Endothelial cell (in vitro differentiated cells): ENCODE measurements at regions not wholly inside any gene's neighbourhood (a gene's known extent, or its start where the extent isn't known, plus 50 kb on each side); places are given as distances from the start of the nearest gene placed in this dataset.

Experiments
- DNase-seq: peaks from one replicate; pipeline ENCODE4 v3.0.0; 2021; ENCODE audit warnings: low spot score
- H3K27ac Mint-ChIP-seq: one replicate; pipeline ENCODE4 v1.8.0; 2021; ENCODE audit warnings: mixed read lengths, inconsistent platforms; ENCODE audit not compliant: unreplicated experiment
- H3K27me3 Mint-ChIP-seq: one replicate; pipeline ENCODE4 v1.8.0; 2021; ENCODE audit warnings: mild to moderate bottlenecking, moderate library complexity, mixed read lengths, inconsistent platforms; ENCODE audit not compliant: unreplicated experiment
- H3K36me3 Mint-ChIP-seq: one replicate; pipeline ENCODE4 v1.8.0; 2021; ENCODE audit warnings: mild to moderate bottlenecking, low read depth, mixed read lengths, inconsistent platforms; ENCODE audit not compliant: unreplicated experiment
- H3K4me1 Mint-ChIP-seq: one replicate; pipeline ENCODE4 v1.8.0; 2021; ENCODE audit warnings: mild to moderate bottlenecking, mixed read lengths, inconsistent platforms; ENCODE audit not compliant: unreplicated experiment
- H3K4me3 Mint-ChIP-seq: one replicate; pipeline ENCODE4 v1.8.0; 2021; ENCODE audit warnings: mild to moderate bottlenecking, mixed read lengths, inconsistent platforms; ENCODE audit not compliant: unreplicated experiment
- H3K9me3 Mint-ChIP-seq: one replicate; pipeline ENCODE4 v1.8.0; 2021; ENCODE audit warnings: mixed read lengths, inconsistent platforms; ENCODE audit not compliant: unreplicated experiment
- CTCF ChIP-seq: fragments of 200-600 bp; sonication (generic); IDR thresholded peaks from one replicate; pipeline ENCODE4 v1.5.0; 2021; ENCODE audit warnings: antibody characterized with exemption; ENCODE audit not compliant: unreplicated experiment

DNA sequence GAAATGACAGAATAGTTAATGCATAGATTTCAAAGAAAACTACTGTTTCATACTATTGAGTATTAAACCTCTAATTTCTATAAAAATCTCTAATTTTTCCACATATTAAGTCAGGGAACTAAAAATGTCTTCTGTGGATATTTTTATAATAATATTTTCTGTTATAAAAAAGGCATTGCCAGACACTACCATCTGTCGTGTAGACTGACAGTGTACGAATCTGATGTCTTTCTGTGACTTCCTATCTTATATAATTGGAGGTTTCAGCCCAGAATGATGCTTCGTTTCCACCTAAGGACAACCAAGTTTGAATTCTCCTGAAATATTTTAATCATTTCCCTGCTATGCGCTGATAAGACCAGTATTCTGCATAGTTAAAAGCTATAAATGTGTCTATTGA is 456.6 kb upstream of the ARRDC3 start:
- DNase-seq, result no peak
- no peak for TF ChIP-seq CTCF
- Mint-ChIP-seq H3K4me3 (no peak overlapping the region), H3K4me1 (no peaks in the 10 kb centered on the region), H3K9me3 (no peaks in the 10 kb centered on the region), H3K36me3 (no peaks in the 10 kb centered on the region), H3K27me3 (no peaks in the 10 kb centered on the region), H3K27ac (no peak overlapping the region)

GRCh38 chr5:91839233-91839632 is 456.1 kb upstream of the ARRDC3 start:
- TF ChIP-seq CTCF, result no peak
- DNase-seq, result no peak
- Mint-ChIP-seq H3K27me3 (no peaks in the 10 kb centered on the region), H3K27ac (no peak overlapping the region), H3K4me1 (no peaks in the 10 kb centered on the region), H3K9me3 (no peaks in the 10 kb centered on the region), H3K4me3 (no peak overlapping the region), H3K36me3 (no peaks in the 10 kb centered on the region)

- no peak for DNase-seq
- Mint-ChIP-seq H3K4me1 (no peaks in the 10 kb centered on the region), H3K9me3 (no peaks in the 10 kb centered on the region), H3K36me3 (no peaks in the 10 kb centered on the region), H3K27me3 (no peaks in the 10 kb centered on the region), H3K4me3 (no peak overlapping the region), H3K27ac (no peak overlapping the region)
- TF ChIP-seq CTCF, result no peak
These were observed 447.3 kb upstream of the ARRDC3 start for GRCh38 chr5:91830361-91830953.

DNA sequence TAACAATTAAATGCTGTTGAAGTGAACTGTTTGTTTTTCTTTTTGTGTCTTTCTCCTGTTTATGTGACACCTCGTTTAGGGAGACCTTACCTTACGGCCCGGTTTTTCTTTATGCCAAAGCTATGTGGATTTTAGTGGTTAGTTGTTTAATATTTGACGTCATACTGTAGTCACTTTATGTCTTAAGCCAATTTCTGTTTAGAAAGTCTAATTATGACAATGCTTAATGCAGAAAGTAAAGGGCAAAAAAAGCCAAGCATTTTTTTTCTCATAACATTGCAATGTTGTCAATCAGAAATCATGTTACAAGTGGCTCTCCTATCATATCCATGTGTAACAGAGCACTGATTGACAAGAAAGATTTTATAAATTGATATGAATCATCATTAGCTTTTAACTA is 442.5 kb upstream of the ARRDC3 start:
- no peak for TF ChIP-seq CTCF
- Mint-ChIP-seq H3K27me3 (no peaks in the 10 kb centered on the region), H3K4me1 (no peaks in the 10 kb centered on the region), H3K4me3 (no peak overlapping the region), H3K36me3 (no peaks in the 10 kb centered on the region), H3K27ac (no peak overlapping the region), H3K9me3 (no peaks in the 10 kb centered on the region)
- DNase-seq, result no peak

- Mint-ChIP-seq H3K9me3 (no peaks in the 10 kb centered on the region), H3K36me3 (no peaks in the 10 kb centered on the region), H3K27me3 (no peaks in the 10 kb centered on the region), H3K27ac (no peak overlapping the region), H3K4me1 (no peaks in the 10 kb centered on the region), H3K4me3 (no peak overlapping the region)
- no peak for TF ChIP-seq CTCF
- DNase-seq, result no peak
These were observed 441.3 kb upstream of the ARRDC3 start for GRCh38 chr5:91824406-91824805.
